HG03097 (cell line): ENCODE measurements at regions not wholly inside any gene's neighbourhood (a gene's known extent, or its start where the extent isn't known, plus 50 kb on each side); places are given as distances from the start of the nearest gene placed in this dataset.

Source experiments
- ATAC-seq: cut with Tn5 transposase; IDR thresholded peaks from one replicate; pipeline ENCODE4 v1.9.1; 2021; ENCODE audit not compliant: unreplicated experiment, low FRiP score

- no peak for ATAC-seq
Observed at GRCh38 chr11:103530257-103530656, 421.0 kb downstream of the DYNC2H1 start.

- no peak for ATAC-seq
Observed at GRCh38 chr11:103532133-103532788, 423.0 kb downstream of the DYNC2H1 start.

GRCh38 chr11:103534191-103534590, 425.0 kb downstream of the DYNC2H1 start:
- no peak for ATAC-seq

- no peak for ATAC-seq
Observed at GRCh38 chr11:103534959-103535358, 425.7 kb downstream of the DYNC2H1 start.

GRCh38 chr11:103536335-103536722, 427.1 kb downstream of the DYNC2H1 start:
- ATAC-seq = no peak

- ATAC-seq = no peak
Observed at GRCh38 chr11:103537904-103538502, 428.8 kb downstream of the DYNC2H1 start.

- no peak for ATAC-seq
Observed at GRCh38 chr11:103539166-103539565, 429.9 kb downstream of the DYNC2H1 start.

GRCh38 chr11:103541186-103541795, 432.1 kb downstream of the DYNC2H1 start:
- ATAC-seq = no peak

GRCh38 chr11:103542851-103543250, 433.6 kb downstream of the DYNC2H1 start:
- ATAC-seq = no peak

- no peak for ATAC-seq
Observed at GRCh38 chr11:103543456-103543855, 434.2 kb downstream of the DYNC2H1 start.

GRCh38 chr11:103544874-103545273, 435.6 kb downstream of the DYNC2H1 start:
- no peak for ATAC-seq

- ATAC-seq = no peak
Observed at GRCh38 chr11:103545551-103545950, 436.3 kb downstream of the DYNC2H1 start.

GRCh38 chr11:103546236-103546635, 437.0 kb downstream of the DYNC2H1 start:
- no peak for ATAC-seq

GRCh38 chr11:103547024-103547423, 437.8 kb downstream of the DYNC2H1 start:
- ATAC-seq = no peak

- ATAC-seq = no peak
Observed at GRCh38 chr11:103547691-103548090, 438.5 kb downstream of the DYNC2H1 start.

GRCh38 chr11:103548838-103549237, 439.6 kb downstream of the DYNC2H1 start:
- no peak for ATAC-seq

GRCh38 chr11:103550811-103551210, 441.6 kb downstream of the DYNC2H1 start:
- ATAC-seq = no peak

GRCh38 chr11:103552086-103552485, 442.9 kb downstream of the DYNC2H1 start:
- ATAC-seq = no peak

- ATAC-seq = no peak
Observed at GRCh38 chr11:103556171-103556570, 446.9 kb downstream of the DYNC2H1 start.

GRCh38 chr11:103566116-103566515, 456.9 kb downstream of the DYNC2H1 start:
- ATAC-seq = no peak

- no peak for ATAC-seq
Observed at GRCh38 chr11:103581760-103582159, 454.7 kb upstream of the DDI1 start.

- ATAC-seq = no peak
Observed at GRCh38 chr11:103582351-103582909, 454.0 kb upstream of the DDI1 start.
